ENCODE measurements at regions not wholly inside any gene's neighbourhood (a gene's known extent, or its start where the extent isn't known, plus 50 kb on each side); places are given as distances from the start of the nearest gene placed in this dataset.
"Not testable (repeated sequence)": the region's sequence is repeated elsewhere in the genome, so short reads cannot be mapped to it uniquely, and the experiment has no call there.

DNA sequence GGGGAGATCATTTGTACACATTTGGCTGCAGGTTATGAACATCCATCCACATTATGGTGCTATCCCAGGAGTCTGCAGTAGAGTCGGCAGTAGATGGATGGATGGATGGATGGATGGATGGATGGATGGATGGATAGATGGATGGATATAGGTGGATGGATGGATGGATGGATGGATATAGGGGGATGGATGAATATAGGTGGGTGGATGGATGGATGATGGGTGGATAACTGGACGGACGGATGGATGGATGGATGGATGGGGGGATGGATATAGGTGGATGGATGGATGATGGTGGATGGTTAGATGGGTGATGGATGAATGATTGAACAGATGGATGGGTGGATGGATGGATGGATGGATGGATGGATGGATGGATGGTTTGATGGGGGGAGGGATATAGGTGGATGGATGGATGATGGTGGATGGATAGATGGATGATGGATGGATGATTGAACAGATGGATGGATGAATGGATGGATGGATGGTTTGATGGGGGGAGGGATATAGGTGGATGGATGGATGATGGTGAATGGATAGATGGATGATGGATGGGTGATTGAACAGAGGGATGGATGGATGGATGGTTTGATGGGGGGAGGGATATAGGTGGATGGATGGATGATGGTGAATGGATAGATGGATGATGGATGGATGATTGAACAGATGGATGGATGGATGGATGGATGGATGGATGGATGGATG lies 65.3 kb upstream of the PRR5 start:
- not testable (repeated sequence) for DNase-seq; H3K27me3 ChIP-seq (ENCODE audit: control insufficient read depth, insufficient read depth, low read length); H3K4me3 ChIP-seq (ENCODE audit: insufficient read depth, low read depth, low read length); H3K36me3 ChIP-seq (replicated peaks; ENCODE audit: control insufficient read depth, insufficient read depth, low read length)

- not testable (repeated sequence) for H3K27me3 ChIP-seq (ENCODE audit: control insufficient read depth, insufficient read depth, low read length); H3K4me3 ChIP-seq (ENCODE audit: insufficient read depth, low read depth, low read length); H3K36me3 ChIP-seq (replicated peaks; ENCODE audit: control insufficient read depth, insufficient read depth, low read length); DNase-seq
These were observed 66.4 kb upstream of the PRR5 start for GRCh38 chr22:44635567-44635966.

DNA sequence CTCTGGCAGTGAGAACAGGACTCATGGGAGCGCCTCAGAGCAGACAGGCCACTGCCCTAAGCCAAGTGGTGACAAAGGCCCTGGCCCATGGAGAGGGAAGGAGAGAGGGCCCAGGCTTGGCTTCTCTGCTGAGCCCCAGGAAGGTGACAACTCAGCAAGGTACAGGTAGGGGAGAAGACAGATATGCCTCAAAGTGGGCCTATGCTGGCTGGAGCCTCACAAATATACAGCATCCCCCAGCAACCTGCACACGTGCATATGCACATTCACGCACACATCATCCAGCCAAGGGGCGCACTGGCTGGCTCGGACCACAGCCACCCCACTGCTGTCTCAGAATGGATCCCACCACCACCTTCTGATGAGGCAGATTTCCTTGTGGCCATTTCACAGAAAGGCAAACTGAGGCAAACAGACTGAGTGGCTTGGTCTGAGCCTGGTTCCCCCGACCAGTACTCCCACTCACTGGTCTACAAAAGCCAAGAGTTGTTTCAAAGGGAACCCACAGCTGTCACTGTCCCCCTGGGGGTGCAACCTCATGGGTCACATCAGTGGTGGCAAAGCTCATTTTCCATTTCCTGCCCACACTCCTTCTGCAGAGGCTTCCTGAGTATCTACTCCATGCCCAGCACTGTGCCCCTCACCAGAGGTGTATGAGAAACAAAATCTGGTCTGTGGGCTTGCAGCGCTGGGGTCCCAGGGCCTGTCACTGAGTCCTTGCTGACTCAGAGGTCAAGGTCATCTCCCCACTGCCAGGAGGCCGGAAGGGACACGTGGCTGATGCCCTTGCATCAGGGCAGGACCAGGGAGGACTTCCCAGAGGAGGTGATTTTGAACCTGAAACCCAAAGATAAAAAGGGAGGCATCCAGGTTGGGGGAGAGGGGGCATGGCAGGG lies 67.3 kb upstream of the PRR5 start:
- no peaks in the 10 kb centered on the region for H3K36me3 ChIP-seq (replicated peaks; ENCODE audit: control insufficient read depth, insufficient read depth, low read length)
- H3K4me3 ChIP-seq (ENCODE audit: insufficient read depth, low read depth, low read length), result no peak overlapping the region
- no peaks in the 10 kb centered on the region; the same call in 1 of the 2 replicates for H3K27me3 ChIP-seq (ENCODE audit: control insufficient read depth, insufficient read depth, low read length)
- DNase-seq, result no peak

DNA sequence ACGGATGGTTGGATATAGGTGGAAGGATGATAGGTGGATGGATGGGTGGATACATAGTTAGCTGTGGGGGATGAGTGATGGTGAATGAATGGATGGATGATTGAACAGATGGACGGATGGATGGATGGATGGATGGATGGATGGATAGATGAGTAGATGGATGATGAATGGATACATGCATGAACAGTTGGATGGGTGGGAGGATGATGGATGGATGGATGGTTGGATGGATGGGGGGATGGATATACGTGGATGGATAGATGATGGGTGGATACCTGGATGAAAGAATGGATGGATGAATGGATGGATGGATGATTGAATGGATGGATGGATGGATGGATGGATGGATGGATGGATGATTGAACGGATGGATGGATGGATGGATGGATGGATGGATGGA lies 68.4 kb upstream of the PRR5 start:
- Histone ChIP-seq H3K4me3 (ENCODE audit: insufficient read depth, low read depth, low read length) (no peak overlapping the region), H3K36me3 (replicated peaks; ENCODE audit: control insufficient read depth, insufficient read depth, low read length) (no peaks in the 10 kb centered on the region)
- no peak for DNase-seq

GRCh38 chr22:44632541-44633396 lies 69.2 kb upstream of the PRR5 start:
- Histone ChIP-seq H3K4me3 (ENCODE audit: insufficient read depth, low read depth, low read length) (no peak overlapping the region), H3K36me3 (replicated peaks; ENCODE audit: control insufficient read depth, insufficient read depth, low read length) (no peaks in the 10 kb centered on the region), H3K27me3 (ENCODE audit: control insufficient read depth, insufficient read depth, low read length) (peaks cover 8% of the 10 kb centered on the region)
- DNase-seq, result no peak

More for the DNA sequence above, 68.4 kb upstream of the PRR5 start:
- peaks cover 1% of the 10 kb centered on the region; the same call in 1 of the 2 replicates for H3K27me3 ChIP-seq (ENCODE audit: control insufficient read depth, insufficient read depth, low read length)

DNA sequence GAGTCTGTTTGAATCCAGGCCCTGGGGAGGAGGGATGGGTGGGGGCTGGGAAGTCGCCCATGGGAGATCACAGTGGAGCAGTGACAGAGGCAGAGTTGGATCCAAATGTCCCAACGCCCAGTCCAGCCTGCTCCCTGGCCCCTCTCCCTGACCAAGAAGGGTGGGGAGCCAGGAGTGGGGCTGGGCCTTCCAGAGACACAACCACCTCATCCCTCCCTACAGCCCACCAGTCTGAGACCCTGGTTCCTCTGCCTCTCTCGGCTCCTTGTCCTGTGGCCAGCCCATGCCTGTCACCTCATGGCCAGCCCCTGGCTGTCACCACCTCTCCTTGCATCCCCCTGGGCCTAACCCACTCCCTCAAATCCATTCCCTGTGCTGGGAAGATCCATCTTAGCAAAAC lies 71.2 kb upstream of the PRR5 start:
- no peak overlapping the region for H3K4me3 ChIP-seq (ENCODE audit: insufficient read depth, low read depth, low read length)
- peaks cover 24% of the 10 kb centered on the region for H3K27me3 ChIP-seq (ENCODE audit: control insufficient read depth, insufficient read depth, low read length)
- no peaks in the 10 kb centered on the region for H3K36me3 ChIP-seq (replicated peaks; ENCODE audit: control insufficient read depth, insufficient read depth, low read length)
- no peak for DNase-seq

- no peak for DNase-seq
- H3K27me3 ChIP-seq (ENCODE audit: control insufficient read depth, insufficient read depth, low read length), result peaks cover 27% of the 10 kb centered on the region
- no peaks in the 10 kb centered on the region for H3K36me3 ChIP-seq (replicated peaks; ENCODE audit: control insufficient read depth, insufficient read depth, low read length)
- H3K4me3 ChIP-seq (ENCODE audit: insufficient read depth, low read depth, low read length), result no peak overlapping the region
These were observed 73.2 kb upstream of the PRR5 start for GRCh38 chr22:44628835-44629234.

DNA sequence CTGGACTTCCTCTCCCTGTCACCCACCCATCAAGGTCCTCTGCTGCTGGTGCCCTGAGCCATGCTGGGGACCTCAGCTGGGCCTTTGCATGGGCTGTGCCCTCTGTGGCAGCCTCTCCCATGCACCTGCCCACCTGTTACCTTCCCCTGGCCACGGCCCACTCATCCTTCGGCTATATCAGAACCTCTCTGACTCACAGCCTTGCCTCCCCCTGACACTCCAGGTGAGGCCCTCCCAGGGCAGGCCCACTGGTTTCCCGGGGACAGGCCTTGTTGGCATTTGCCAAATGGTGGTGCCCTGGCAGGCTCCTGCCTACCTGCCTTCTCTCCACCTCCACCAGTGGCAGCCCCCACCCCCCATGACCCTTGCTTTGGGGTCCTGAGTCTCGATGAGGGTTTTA lies 73.7 kb upstream of the PRR5 start:
- DNase-seq, result no peak
- Histone ChIP-seq H3K27me3 (ENCODE audit: control insufficient read depth, insufficient read depth, low read length) (peaks cover 27% of the 10 kb centered on the region), H3K36me3 (replicated peaks; ENCODE audit: control insufficient read depth, insufficient read depth, low read length) (no peaks in the 10 kb centered on the region), H3K4me3 (ENCODE audit: insufficient read depth, low read depth, low read length) (no peak overlapping the region)

DNA sequence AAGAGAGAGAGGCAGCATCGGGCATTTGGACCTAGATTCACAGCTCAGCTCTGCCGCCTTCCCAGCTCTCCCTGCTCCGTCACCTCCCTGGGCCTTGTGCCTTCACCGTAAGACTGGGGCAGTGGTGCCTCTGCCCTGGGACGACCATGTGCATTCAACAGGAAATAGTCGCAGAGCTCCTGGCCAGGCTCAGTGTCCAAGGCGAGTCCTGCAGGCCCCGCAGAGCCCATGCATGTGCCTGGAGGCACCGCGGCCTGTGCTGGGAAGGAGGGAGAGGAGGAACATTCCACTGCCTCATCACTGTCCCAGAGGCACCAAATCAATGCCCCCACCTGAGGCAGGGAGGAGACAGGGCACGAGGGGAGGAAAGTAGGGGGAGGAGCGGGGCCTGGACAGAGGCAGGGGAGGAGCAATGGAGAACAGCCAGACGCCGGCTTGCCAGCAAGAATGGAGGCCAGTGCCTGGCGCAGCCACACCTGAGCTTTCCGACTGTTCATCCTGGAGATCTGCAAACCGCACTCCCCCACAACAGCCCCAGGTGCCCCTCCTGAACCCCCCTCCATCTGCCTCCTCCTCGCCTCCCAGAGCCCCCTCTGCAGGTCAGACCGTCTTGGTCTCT lies 74.4 kb upstream of the PRR5 start:
- peak; percentile 57 for DNase-seq
- Histone ChIP-seq H3K36me3 (replicated peaks; ENCODE audit: control insufficient read depth, insufficient read depth, low read length) (no peaks in the 10 kb centered on the region), H3K27me3 (ENCODE audit: control insufficient read depth, insufficient read depth, low read length) (peaks cover 27% of the 10 kb centered on the region), H3K4me3 (ENCODE audit: insufficient read depth, low read depth, low read length) (no peak overlapping the region)

DNA sequence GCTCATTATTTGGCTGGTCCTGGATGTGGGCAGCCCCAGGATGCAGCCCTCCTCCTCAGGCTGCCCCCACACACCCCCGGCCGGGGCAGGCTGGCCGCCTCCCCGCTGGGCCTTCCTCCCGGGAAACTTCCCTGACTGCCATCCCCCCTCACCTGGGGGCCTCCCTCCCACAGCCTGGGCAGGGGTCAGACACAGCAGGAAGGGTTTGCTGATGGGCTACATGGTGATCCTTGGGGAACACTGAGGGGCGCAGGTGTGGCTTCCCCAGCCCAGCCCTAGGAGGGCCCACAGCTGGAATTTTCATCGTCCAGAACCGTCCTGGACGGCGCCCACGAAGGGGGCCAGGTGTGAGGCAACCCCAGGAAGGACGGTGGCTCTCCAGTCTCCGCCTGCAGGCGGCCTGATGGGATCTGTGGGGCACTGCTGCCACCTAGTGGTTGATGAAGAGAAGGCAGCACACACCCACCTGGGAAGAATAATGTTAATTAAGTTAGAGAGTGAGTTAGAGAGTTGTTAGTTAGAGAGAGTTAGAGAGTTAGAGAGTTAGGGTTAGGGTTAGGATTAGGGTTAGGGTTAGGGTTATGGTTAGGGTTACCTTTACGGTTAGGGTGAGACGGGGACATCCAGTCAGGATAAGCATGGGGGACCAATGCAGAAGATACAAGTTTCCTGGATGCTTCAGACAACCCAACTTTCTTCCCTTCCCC lies 75.9 kb upstream of the PRR5 start:
- peak; percentile 94 for DNase-seq
- Histone ChIP-seq H3K36me3 (replicated peaks; ENCODE audit: control insufficient read depth, insufficient read depth, low read length) (no peaks in the 10 kb centered on the region), H3K27me3 (ENCODE audit: control insufficient read depth, insufficient read depth, low read length) (peaks cover 27% of the 10 kb centered on the region), H3K4me3 (ENCODE audit: insufficient read depth, low read depth, low read length) (no peak overlapping the region)

DNA sequence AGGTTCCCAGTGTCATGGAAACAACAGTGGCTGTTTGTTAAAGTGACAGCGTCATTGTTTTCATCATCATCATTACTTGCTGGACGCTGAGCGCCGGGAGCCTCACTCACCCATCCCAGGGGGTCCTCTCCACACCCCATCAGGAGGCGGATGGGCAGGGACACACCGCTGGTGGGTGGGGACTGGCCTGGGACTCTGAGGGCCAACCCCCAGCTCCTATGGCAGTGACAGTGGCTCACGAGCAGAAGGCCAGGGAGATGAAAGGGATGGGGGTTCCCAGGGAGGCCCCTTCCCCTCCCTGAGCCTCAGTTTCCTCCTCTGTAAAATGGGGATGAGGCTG lies 76.6 kb upstream of the PRR5 start:
- no peak overlapping the region for H3K4me3 ChIP-seq (ENCODE audit: insufficient read depth, low read depth, low read length)
- peaks cover 27% of the 10 kb centered on the region for H3K27me3 ChIP-seq (ENCODE audit: control insufficient read depth, insufficient read depth, low read length)
- no peak for DNase-seq
- H3K36me3 ChIP-seq (replicated peaks; ENCODE audit: control insufficient read depth, insufficient read depth, low read length), result no peaks in the 10 kb centered on the region

DNA sequence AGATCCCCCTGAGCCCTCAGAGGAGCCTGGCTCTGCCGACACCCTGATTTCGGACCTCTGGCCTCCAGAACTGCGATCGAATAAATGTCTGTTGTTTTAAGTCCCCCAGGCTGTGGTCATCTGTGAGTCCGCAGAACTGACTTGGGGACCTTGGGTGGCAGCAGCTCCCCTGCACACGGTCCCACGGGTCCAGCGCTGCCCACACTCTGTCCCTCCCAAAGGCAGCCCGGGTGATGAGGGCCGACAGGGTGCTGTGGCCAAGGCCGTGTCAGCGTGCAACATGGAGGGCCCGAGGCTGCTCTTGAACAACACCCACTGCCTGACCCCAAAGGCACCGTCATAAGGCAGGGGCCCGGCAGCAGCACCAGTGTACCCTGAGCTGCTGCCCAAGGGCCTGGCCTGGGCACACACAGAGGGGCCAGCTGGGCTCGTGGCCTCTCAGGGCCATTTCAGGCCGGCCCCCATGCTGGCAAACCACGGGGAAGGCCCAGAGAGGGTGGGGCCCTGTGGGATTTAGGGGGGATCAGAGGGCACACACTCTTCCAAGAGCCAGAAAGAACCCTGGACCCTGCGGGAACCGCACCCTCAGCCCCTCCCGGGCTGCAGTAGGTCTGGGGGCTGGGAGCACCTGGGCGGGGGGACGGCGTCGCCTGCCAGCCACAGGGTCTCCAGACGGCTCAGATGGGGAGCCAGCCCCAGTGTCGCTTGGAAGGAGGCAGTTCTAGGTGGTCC lies 77.1 kb upstream of the PRR5 start:
- no peak overlapping the region for H3K4me3 ChIP-seq (ENCODE audit: insufficient read depth, low read depth, low read length)
- H3K36me3 ChIP-seq (replicated peaks; ENCODE audit: control insufficient read depth, insufficient read depth, low read length), result no peaks in the 10 kb centered on the region
- H3K27me3 ChIP-seq (ENCODE audit: control insufficient read depth, insufficient read depth, low read length), result peaks cover 27% of the 10 kb centered on the region
- peak; percentile 41 for DNase-seq

GRCh38 chr22:44623771-44624510 lies 78.1 kb upstream of the PRR5 start:
- Histone ChIP-seq H3K4me3 (ENCODE audit: insufficient read depth, low read depth, low read length) (no peak overlapping the region), H3K27me3 (ENCODE audit: control insufficient read depth, insufficient read depth, low read length) (peaks cover 27% of the 10 kb centered on the region)
- peak; percentile 88 for DNase-seq

More at GRCh38 chr22:44623771-44624510, 78.1 kb upstream of the PRR5 start:
- H3K36me3 ChIP-seq (replicated peaks; ENCODE audit: control insufficient read depth, insufficient read depth, low read length), result no peaks in the 10 kb centered on the region
